ENCODE measurements at regions not wholly inside any gene's neighbourhood (a gene's known extent, or its start where the extent isn't known, plus 50 kb on each side); places are given as distances from the start of the nearest gene placed in this dataset.

GRCh38 chr2:16264931-16265540 lies 324.7 kb downstream of the MYCN start:
- no peak for DNase-seq

DNA sequence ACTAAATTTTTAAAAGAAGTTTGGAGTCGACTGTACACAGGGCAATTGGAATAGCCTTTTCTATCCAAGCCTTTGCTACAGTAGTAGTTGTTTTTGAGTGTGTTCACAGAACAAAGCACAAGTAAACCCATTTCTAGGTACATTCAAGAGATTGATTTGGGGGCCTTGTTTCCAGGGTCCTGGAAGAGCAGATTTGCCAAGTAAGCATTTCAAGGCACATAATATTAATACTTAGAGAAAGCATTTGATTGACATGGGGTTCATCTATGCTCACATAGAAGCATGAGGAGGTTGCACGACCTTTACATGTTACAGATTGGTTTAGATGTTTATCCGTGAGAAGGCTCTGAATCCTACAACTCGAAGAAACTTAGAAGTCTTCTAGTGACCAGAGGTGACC lies 324.1 kb downstream of the MYCN start:
- no peak for DNase-seq

GRCh38 chr2:16263241-16263890 lies 323.0 kb downstream of the MYCN start:
- DNase-seq: no peak

DNA sequence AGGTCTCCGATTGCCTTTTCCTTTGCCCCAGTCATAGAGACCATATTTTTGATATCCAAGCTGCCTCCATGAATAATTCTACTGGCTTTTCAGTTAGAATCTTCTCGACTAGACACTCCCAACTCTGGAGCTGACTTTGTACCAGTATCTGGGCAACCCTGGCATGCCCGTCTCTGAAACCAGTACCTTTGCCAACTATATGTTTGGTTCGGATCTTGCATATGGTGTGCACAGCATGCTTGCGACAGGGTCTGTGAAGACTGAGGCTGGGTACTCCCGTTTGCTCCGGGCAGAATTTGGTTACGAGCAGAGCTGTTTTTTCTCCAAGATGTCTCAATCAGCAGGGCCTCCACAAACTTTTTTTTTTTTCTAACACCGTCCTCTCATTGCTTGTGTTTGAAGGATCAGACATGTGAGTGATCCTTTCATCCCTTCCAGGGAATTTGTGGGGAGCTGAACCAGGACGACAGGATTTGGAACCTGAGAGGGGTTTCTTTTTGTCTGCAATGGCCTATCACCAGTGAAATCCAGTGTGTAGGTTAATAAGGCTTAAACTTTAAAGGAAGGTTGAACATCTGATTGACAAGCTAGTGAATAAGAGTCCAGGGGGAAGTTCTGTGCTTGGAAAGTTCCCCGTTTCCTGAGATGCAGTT lies 322.3 kb downstream of the MYCN start:
- DNase-seq: no peak

DNA sequence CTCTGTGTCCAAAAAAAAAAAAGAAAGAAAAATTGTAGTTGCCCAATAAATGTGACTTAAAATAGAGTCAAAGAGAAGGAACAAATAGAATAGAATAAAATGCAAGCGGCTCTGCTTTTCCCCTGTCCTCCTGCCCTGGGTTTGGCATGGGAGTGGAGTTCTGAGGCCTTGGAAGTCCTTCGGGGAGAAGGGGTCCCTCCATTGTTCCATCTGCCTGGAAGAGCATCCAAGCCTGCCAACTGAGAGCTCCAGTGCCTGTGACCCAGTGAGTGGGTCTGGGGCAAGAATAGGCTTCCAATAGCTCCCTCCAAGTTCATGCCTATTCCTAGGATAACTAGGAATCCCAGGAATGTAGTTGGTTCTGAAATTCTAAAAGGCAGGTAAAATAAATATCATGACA lies 321.4 kb downstream of the MYCN start:
- no peak for DNase-seq

DNA sequence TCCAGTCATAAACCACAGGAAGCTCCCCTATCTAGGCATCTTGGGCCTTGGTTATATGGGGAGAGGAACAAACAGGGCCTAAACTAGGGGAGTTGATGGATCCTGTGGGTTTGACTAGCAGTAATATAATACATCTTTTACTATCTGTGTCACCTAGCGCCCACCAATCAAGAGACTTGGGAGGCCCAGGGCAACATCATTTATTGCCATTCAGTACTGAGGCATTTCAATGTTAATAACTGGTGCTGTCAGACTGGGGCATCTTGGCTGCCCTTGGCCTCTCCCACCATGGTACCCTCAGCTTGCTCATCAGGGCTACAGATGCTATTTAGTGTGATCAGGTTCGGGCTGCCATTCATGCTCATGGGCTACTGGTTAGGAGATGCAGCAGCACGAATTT lies 320.7 kb downstream of the MYCN start:
- DNase-seq: no peak

DNA sequence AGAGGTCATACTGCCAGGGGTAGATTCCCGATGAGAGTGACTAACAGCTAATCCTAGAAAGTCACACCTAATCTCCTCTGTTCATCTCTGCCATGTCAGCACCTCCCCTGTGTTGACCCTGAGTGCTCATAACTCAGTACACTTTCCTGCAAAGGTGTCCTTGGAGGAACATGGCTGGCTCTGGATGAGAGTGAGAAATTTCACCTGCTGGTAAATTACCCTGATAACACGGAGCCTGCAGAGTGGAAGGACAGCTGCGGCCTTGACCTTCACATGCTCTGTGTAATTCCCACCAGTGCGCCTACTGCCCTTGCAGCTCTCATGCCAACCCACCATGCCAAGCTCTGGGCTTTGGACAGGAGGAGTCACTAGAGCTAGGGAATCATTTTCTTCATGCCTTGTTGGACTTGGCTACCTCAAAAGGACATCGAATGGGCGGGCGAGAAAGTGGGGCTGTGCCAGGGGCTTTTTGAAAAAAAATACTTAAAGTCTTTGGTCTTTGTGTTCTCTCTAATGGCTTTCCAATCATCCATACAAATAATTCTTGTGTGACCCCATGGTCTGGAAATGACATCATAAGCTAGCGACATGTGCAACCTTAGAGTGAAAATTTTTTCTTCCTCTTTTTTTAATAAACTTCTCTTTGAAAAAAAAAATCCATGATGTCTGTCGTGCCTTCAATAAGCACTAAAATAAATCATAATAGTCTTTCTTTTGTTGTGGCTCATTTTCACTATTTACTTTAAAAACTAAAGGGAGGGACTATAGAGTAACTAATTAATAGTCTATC lies 319.9 kb downstream of the MYCN start:
- DNase-seq: no peak

DNA sequence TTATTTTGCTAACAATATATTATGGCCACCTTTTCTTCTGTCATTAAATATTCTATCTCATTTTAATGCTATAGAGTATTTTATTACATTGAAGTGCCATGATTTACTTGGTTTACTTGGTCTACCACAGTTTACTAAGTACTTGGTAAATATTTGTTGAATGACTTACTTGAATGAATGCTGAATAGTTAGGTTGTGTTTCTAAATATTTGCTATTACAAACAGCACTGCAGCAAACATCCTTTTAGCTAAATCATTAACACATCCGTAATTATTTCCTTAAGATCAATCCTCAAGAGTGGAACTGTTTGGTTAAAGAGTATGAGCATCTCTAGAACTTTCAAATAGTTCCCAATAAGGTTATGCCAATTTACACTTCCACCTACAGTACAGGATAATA lies 318.7 kb downstream of the MYCN start:
- DNase-seq: no peak

- DNase-seq: no peak
Observed at GRCh38 chr2:16258350-16258749, 318.0 kb downstream of the MYCN start.

- DNase-seq: no peak
Observed at GRCh38 chr2:16257322-16258028, 317.1 kb downstream of the MYCN start.

- no peak for DNase-seq
Observed at GRCh38 chr2:16256601-16257321, 316.4 kb downstream of the MYCN start.

- no peak for DNase-seq
Observed at GRCh38 chr2:16255120-16255519, 314.8 kb downstream of the MYCN start.

DNA sequence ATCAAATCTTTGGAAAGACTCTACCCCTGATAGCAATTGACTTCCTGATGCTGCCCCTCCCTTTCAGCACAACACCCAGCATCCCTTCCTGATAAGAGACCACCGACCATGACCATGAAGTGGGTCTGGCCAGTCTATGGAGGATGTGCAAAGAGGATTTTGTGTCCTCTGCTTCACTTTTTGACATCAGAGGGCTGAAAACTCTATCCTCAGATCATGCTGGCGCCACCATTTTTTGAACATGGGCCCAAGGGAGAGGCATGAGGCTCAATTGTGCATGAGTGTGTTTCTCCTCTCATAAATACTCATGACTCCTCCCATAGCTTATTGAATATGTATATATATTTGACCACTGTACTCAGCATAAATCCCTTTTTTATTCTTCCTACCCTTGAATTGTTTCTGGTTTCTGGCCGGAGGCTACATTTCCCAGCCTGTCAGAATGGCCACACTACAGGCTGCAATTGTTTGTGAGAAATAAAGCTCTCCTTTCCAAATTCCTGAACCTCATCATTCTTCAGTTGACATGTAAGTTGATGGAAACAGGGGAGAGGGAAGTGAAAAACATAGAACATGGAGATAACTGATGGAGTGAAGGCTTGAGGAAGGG lies 314.1 kb downstream of the MYCN start:
- no peak for DNase-seq

GRCh38 chr2:16253291-16253690 lies 312.9 kb downstream of the MYCN start:
- DNase-seq: no peak

- DNase-seq: no peak
Observed at GRCh38 chr2:16252891-16253290, 312.5 kb downstream of the MYCN start.

DNA sequence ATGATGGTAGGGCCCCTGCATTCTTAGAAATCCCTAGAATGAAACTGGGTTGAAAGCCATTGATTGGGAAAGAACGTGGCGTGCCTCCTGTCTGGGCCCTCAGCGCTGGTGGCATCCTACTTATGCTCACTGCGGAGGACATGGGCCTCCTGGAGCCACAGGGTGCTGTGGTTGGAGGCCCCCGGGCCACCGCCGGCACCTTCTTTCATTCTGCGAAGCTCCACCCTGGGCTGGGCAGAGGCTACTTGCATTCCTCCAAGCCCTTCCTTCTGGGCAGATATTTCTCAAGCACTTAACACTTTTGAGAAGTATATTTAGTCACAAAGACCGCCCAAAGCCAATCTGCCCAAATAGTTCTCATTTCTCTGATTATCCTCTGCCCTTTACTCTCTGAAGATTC lies 311.9 kb downstream of the MYCN start:
- no peak for DNase-seq

- no peak for DNase-seq
Observed at GRCh38 chr2:16251511-16252225, 311.3 kb downstream of the MYCN start.

GRCh38 chr2:16250886-16251285 lies 310.5 kb downstream of the MYCN start:
- no peak for DNase-seq

DNA sequence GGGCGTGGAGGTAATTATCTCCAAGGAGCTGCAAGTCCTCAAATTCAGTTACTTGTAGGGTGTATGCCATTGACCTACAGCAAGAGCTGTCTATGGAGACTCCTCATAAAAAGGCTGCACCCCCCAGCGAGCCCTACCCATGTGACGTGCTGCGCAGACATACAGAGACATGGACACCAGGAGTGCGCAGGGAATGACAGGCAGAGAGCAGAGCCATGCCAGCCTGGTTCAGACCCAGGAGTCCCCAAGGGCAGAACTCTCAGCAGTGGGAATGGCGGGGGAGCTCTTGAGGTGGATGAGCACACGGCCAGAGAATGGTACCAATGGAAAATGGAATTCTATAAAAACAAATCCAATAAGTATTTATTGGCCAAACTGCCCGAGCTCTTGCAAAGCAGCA lies 310.1 kb downstream of the MYCN start:
- DNase-seq: no peak

- no peak for DNase-seq
Observed at GRCh38 chr2:16250056-16250425, 309.7 kb downstream of the MYCN start.
